UCSD-AML1 (cell line): ENCODE measurements at regions not wholly inside any gene's neighbourhood (a gene's known extent, or its start where the extent isn't known, plus 50 kb on each side); places are given as distances from the start of the nearest gene placed in this dataset.
"Not testable (repeated sequence)": the region's sequence is repeated elsewhere in the genome, so short reads cannot be mapped to it uniquely, and the experiment has no call there.

ENCODE experiments used
- DNase-seq: peaks from one replicate; lab custom pipeline; 2025; ENCODE audit not compliant: unreplicated experiment; lab: John Stamatoyannopoulos, UW

DNA sequence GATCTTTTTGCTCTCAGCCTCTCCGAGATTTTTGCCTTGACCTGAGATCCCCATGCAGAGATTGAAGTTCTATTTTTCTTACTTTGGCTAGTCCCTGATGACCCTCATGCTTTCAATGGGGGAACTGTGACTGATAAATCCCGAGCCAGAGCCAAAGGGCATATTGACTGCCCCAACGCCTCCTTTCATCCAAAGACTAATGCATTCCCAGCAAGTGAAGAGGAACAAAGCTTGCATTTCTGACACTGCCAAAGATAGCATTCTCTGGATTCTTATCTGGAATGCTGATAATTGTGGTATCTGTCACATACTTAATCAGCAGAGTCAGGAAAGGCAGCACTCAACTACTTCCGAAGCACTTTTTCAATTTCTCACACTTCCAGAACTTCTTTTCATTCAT, 152.3 kb upstream of the EGLN3 start:
- no peak for DNase-seq

DNA sequence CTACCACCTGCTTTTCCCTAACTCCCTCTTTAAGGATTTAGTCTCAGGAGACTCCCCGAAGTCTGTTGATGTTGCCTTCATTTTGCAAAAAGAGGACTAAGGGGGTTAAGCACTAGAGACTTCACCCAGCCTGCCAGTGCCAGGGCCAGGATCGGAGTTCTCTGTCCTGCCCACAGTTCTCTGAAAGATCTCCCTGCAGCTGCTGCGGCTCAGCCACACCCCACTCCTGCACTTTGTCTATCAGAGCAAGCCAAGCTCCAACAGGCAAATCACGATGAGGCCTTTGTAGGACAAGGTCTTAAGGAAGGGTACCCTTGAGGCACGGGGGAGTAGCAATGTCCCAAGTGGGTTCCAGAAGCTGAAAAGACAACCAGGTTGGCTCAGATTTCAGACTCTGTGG, 148.8 kb upstream of the EGLN3 start:
- no peak for DNase-seq

DNA sequence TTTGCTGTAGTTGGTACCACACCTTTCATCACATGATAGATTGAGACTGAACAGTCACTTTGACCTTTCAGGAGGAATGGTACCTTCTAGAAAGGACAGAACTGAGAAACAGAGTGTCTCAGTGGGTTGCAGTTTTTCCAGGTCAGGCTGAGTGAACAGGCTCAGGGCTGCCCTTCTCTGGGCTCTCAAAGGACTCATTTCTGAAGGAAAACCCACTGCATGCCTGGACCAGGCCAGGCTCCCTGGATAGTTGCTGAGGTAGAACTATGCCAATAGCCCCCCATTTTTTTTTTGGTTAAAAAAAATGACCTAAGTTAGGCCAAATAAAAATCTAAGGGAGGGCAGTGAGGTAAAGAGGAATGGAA, 148.1 kb upstream of the EGLN3 start:
- DNase-seq = no peak

DNA sequence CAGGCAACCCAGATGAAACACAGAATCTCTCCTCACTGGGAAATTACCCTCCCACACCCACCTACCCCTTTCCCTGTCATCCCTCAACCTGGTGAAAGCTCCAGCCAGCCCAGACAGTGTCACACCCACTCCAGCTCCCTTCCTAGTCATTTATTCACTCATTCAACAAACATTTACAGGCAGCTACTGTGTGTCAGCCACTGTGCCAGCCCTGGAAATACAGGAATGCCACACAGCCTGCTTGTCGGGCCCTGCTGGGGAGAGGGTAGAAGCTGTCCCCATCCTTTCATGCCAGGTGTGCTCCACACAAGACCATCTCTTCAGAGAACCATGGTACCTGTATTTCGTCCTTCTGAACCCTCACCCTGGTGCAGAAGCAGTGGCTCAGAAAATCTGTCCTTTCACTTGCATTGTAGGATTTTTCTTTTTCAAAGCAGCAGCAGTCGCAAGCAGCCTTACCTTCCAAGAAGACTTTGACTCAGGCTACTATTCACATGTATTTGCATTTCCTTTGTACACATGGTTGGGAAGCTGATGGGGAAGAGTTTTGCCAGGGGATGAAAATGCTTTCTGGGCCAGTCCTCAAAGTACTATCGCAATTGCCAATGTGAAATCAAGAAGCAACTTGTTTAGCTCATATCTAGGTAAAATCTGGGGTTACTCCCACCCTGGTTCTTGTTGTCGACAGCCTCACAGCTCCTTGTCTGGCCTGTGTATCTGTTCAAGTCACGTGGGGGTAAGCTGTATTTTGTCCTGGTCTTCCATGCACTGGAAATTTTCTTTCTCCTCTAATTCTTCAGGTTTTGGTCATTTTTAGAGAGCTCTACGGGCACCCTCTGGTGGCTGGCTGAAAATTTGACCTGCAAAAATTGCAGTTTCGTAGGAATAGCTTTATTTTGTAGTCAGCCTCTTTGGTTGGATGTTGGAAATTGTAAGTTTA, 147.4 kb upstream of the EGLN3 start:
- peak; percentile 42 for DNase-seq

DNA sequence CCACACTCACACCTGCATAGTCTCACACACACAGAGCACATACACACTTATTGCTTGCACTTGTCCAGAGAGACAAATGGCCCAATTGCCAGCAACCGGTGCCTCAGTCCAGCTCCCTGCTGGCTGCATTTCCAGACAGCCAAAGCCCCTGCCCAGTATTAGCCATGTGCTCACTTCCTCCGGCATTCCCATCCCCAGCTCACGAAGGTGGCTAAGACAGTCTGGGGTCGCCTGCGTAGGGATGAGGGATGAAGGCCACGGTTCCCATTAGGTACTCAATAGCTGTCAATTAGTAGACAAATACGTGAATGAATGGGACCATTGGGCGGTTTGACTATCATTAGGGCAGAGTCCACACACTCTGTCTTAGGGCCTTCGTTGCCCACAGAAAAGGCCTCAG, 146.8 kb upstream of the EGLN3 start:
- DNase-seq = no peak

DNA sequence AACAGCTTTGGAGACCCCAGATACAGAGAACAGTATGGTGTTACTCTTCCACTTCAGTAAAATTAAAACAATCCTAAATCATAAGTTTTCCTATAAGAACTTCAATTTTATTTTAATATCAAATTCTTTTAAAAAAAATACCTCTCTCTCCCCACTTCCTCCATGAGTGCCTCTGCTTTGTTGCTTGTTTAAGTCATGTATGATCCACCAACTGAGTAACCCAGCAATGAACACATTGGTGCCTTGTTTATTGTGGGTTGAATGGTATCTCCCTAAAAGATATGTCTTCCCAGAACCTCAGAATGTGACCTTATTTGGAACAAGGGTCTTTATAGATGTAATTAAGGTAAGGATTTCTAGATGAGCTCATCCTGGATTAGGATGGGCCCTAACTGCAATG, 143.5 kb upstream of the EGLN3 start:
- DNase-seq = no peak

DNA sequence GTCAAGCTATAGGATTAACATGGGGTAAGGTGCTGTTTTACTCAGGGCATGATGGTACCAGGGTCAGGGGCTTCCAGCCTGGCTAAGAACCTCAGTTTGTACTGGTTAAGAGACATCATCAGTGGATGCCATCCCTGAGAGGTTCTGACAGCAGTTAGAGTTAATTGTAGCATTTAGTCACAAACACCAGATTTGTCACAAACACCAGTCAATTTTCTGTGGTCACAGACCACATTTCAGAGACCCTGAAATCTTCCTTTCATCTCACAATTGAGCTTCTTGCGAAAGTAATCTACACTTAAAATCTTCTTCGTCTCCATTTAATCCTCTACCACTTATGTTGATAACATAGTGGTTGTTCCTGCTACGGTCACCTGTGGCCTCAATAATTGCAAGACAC, 143.0 kb upstream of the EGLN3 start:
- no peak for DNase-seq

DNA sequence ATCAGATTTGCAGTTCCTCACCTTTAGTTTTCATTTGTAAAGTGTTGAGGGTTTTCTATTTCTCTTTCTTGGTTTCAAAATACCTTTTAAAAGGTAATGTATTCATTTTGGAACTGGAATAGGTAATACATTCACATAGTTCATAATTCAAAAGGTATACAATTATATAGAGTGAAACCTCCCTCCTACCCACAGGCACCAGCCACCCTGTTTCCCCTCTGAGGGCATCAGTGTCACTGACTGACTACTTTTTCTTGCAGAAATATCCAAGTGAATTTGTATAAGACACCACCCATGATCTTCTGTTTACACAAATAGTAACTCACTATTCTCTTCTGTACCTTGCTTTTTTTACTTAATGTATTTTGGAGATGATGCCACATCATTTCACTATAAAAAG, 139.6 kb upstream of the EGLN3 start:
- no peak for DNase-seq

DNA sequence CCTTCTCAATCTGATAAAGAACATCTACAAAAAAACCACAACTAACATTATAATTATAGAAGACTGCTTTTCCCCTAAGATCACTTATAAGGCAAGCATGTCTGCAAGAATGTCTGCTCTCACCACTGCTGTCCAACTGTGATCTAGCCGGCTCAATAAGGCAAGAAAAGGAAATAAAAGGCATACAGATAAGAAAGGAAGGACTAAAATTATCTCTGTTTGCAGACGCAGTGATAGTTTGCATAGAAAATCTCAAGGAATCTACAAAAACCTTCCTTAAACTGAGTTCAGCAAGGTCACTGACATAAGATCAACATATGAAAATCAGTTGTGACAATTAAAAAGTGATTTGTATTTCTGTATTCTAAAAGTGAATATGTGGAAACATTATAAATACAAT, 138.0 kb upstream of the EGLN3 start:
- DNase-seq = no peak

DNA sequence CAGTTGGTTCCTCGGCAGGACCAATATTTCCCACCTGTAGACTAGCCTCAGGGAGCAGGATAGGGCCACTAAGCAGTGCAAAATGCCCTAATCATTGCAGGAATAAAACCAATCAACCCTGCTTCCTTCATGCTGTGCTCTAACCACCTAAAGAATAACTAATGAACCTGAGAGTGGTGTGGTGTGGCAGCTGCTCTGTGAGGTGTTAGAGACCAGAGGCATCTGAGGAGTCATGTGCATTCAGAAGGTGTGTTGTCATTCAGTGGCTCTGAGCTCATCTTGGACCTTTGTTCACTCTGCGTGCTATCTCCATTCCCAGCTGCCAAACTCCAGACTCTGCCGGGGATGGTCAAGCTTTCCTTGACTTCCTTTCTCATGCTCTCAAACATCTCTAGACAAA, 136.7 kb upstream of the EGLN3 start:
- no peak for DNase-seq

DNA sequence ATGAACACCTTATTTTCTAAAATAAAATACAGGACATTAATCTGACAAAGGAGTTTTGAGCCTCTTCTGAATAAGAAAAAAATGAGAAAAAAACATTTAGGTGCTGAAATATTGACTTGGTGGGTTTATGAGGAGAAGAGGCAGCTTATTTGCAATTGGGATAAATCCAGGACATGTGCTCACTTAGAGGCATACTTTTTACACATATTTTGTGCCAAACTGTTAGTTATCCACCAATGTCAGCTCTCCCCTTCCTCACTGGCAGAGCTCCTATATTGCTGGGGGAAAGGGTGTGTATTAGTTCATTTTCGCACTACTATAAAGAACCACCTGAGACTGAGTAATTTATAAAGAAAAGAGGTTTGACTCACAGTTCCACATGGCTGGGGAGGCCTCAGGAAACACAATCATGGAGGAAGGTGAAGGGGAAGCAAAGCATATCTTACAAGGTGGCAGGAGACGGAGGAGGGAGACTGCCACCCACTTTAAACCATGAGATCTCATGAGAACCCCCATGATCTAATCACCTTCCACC, 135.4 kb upstream of the EGLN3 start:
- no peak for DNase-seq

DNA sequence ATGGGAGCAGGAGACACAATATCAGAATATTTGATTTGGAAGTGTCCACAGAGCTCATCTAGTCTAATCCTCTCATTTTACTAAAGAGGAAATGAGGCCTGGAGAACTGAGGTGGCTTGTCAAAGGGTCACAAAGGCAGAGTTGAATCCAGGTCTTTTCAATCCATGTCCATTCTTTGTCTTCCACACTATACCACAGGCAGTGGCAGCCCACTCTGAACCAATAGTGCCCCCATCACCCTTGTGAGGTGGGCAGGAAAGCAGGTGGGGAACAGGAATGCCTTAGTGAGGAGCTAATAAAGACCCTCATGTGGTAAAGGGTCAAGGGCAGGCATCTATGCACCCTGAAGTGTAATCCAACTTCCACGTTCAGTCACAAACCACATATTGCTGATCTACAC, 134.8 kb upstream of the EGLN3 start:
- DNase-seq = no peak

DNA sequence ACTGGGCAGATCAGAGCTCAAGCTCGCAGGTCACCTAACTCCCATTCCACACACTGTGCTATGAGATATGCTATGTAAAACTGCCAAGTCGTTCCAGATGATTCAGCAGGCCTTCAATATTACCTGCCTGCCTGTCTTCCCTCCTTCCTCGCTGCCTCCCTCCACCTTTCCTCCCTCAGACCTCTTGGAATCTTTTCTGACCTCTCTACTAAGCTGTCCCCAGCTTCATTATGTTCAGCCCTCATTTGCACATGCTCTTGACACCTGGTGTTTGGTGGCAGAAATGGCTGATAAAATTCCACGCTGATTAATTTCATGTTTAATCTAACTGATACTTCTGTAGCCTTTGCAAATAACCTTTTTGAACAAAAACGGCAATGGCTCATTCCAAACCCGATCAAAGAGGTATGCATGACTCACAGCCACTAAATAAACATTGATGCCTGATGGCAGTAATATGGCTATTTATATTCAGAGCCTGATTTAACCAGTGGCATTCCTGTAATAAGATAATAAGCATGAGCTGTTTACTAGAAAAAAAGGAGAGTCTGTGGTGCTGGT, 130.8 kb upstream of the EGLN3 start:
- DNase-seq = no peak

DNA sequence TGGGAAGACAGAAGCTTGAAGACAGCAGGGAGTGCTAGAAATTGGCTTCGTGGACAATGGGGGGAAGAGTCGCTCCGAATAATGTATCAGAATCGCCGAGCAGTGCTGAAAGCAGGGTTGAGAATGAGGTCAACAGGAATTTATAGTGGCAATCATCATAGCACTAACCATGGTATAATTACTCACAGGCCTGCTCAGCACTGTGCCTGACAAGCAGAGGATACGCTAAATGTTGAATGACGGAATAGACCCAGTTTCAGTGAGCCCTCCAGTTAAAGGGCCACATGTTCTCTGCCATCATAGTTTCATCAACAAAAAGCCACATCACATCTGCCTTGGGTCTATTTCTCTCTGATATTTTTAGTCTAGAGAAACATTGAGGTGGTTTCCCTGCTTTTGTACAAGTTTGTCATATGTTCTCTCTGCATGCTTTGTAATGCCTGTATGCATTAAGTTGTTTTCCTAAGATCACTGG, 130.3 kb upstream of the EGLN3 start:
- no peak for DNase-seq

DNA sequence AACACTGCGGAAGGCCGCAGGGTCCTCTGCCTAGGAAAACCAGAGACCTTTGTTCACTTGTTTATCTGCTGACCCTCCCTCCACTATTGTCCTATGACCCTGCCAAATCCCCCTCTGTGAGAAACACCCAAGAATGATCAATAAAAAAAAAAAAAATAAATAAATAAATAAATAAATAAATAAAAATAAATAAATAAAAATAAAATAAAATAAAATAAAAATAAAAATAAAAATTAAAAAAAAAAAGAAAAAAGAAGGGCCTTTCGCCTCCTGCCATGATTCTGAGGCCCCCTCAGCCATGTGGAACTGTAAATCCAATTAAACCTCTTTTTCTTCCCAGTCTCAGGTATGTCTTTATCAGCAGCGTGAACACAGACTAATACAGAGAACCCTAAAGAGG, 128.8 kb upstream of the EGLN3 start:
- DNase-seq = not testable (repeated sequence)

DNA sequence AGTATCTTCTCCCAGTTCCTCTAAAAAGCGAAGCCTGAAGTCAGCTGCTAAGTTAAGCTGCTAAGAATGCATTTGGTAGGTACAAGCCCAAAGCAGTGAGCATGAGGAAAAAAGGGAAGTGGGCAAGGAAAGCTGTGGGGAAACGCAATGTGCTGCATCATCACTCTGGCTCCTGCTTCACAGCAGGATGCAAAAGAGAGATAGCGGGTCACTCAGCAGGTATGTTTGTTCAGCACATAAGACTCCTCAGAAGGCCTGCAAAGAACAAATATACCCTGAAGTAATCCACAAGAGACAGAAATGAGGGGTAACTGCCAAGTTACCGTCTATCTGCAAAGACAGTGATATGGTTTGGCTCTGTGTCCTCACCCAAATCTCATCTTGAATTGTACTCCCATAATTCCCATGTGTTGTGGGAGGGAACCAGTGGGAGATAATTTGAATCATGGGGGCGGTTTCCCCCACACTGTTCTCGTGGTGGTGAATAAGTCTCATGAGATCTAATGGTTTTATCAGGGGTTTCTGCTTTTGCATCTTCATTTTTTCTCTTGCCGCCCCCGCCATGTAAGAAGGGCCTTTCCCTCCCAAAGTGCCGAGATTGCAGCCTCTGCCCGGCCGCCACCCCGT, 127.4 kb upstream of the EGLN3 start:
- peak; percentile 53 for DNase-seq

DNA sequence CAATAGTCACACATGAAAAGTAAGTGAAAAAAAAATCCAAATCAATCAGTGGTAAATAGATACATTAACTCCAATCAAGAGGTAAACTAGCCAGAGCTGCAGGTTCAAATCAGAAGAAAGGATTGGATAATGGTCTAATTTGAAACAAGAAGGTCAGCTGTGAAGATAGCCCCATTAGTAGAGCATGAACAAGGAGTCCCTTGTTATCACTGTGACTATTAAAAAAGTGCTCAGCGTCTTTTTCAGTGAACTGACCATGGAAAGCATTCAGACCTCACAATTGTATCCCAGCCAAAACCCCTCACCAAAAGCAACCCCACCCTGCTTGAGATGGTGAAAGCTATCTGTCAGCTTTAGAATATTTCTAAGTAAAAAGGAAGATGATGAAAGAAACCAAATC, 125.0 kb upstream of the EGLN3 start:
- DNase-seq = no peak

DNA sequence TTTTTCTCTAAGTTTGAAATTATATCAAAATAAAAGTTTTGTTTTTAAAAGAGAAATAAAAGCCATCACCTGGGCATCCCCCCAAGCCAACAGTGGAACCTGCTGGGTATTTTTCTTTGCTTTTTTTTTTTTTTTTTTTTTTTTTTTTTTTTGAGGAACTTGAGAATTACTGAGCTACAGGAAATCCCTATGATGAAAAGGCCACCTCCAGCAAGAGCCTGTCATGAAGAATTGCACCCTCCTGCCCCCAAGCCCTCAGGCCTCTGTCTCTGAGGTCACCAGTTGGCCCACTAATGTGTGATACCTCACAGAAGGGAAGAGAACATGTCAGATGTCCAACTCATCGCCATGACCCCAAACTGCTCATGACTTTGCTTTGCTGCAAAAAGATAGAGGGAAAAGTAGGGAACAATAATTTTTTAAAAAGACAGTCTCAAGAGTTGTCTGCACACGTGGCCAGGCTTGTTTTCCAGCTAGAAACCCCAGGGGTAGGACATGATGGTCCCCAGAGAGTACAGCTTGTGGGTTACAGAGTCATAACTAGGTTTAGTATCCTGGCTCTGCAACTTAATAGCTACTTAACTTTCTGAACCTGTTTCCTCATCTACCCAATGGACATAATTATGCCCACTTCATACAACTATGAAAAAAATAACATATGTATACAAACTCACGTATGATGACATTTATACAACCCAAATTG, 124.3 kb upstream of the EGLN3 start:
- peak; percentile 24 for DNase-seq

DNA sequence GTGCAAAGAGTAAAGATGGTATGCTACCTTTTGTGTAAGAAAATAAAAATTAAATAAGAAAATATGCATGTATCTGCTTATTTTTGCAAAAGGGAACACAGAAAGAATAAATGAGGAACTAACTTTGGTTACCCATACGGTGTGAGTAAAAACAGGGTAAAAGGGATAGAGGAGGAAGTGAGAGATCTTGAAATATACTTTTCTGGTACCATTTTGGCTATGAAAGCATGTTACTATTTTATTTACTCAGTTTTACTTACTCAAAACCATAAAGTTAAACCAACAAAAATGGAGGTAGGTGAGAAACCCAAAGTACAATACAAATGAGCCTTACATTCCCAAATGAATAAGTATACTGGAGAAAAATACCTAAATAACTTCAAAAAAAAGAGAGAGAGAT, 122.0 kb upstream of the EGLN3 start:
- no peak for DNase-seq

DNA sequence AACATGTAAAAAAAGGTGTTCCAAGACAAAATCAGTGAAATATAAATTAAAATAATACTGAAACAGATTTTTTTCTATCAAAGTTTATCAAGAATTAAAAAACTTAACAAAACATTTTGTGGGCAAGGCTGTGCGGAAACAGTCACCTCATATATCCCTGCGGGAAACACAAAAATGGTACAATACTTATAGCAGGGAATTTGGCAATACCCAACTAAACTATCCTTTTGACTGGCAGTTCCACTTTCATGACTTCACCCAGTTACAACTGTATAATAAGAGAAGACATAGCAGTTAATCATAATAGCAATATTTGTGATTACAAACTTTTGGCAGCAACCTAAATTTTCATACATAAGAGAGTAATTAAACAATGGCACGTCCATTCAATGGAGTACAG, 121.5 kb upstream of the EGLN3 start:
- DNase-seq = no peak

DNA sequence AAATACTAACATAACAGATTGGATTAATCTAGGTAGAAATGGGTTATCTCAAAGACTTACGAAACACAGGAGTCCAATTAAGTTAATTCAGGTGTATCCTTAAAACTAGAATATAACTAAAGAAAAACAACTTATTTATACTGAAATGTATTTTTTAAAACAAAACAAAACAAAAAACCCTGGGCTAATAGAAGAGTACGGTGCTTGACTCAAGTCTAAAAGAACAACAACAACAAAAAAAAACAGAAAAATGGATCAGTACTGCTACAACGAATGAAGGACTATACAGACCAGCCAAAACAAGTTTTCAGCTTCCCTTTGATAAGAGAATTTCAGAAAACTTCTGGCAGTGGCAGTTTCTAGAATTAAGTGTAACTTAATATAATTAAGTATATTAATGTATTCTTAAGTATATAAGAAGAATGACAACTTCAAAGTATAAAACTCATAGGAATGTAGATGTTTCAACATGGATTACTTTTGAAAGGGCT, 120.1 kb upstream of the EGLN3 start:
- no peak for DNase-seq
